GM12873 (cell line): ENCODE measurements at regions not wholly inside any gene's neighbourhood (a gene's known extent, or its start where the extent isn't known, plus 50 kb on each side); places are given as distances from the start of the nearest gene placed in this dataset.

Source experiments
- CTCF ChIP-seq: IDR thresholded peaks from 2 replicates; pipeline ENCODE4 v1.5.1; 2012; ENCODE audit warnings: low read depth, mild to moderate bottlenecking, moderate library complexity, low read length, control low read depth; ENCODE audit not compliant: insufficient read depth; ENCODE audit errors: missing control alignments

GRCh38 chr2:128996078-128996477 lies 677.4 kb upstream of the HS6ST1 start:
- TF ChIP-seq CTCF: no peak

DNA sequence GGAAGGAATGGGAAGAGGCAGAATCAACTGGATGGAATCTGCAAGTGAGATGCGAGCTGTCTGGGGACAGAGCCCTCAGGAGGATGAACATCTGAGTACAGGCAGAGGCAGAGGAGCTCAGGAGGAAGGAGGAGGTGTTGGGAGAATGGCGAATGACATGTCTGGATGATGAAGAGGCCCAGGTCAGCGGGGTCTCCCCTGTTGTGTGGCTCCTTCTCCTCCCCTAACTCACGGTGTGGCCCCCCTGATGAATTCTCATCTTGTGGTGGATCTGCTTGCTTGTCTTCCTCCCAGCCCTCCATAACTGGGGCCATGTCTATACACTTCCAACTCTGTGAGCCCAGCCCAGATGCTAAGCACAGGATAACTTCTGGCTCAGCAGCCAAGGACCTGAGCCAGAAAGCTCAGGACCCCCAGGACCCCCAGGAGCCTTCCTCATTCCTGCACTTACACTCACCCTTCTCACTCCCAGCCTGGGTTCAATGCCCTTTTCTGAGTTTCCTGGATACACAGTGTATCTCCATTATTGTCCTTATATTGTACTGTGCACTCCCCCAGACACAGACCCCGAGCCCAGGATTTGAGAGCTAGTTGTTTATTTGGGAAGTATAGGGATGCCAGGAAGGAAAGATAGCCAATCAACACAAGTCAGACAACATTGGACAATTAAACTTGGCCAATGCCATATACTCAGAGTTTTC lies 678.6 kb upstream of the HS6ST1 start:
- TF ChIP-seq CTCF: no peak

DNA sequence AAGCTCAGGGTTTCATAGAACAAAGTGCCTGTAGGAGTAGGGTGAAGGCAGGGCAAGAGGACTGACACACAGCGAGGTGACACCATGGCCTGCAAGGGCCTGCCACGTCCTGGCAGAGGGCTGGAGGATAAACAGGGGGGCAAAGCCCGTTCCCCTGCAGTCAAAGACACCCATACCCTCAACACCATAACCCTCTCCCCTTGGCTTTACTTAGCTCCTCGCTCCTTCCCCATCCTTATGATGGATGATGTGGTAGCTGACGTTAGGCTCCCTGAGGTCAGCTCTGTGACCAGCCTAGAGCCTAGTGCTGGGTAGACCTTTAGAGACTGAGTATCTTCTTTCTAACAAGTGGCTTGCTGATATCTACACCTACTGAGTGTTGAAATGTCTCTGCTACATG lies 683.3 kb upstream of the HS6ST1 start:
- no peak for TF ChIP-seq CTCF

DNA sequence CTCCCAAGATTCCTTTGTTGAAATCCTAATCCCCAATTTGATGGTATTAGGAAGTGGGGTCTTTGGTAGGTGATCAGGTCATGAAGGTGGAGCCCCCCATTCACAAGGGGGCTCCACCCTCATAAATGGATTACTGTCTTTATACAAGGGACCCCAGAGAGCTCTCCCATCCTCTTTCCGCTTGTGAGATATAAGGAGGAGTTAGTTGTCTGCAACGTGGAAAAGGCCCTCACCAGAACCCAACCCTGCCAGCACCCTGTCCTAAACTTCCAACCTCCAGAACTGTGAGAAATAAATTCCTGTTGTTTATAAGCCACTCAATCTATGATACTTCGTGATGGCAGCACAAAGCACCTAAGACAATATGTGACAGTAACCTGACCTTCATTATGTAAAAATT lies 684.1 kb upstream of the HS6ST1 start:
- no peak for TF ChIP-seq CTCF

- no peak for TF ChIP-seq CTCF
These were observed 685.8 kb upstream of the HS6ST1 start for GRCh38 chr2:129004485-129004884.

GRCh38 chr2:129004940-129005490 lies 686.3 kb upstream of the HS6ST1 start:
- no peak for TF ChIP-seq CTCF

- no peak for TF ChIP-seq CTCF
These were observed 687.6 kb upstream of the HS6ST1 start for GRCh38 chr2:129006135-129006886.
